ENCODE measurements at regions not wholly inside any gene's neighbourhood (a gene's known extent, or its start where the extent isn't known, plus 50 kb on each side); places are given as distances from the start of the nearest gene placed in this dataset.

DNA sequence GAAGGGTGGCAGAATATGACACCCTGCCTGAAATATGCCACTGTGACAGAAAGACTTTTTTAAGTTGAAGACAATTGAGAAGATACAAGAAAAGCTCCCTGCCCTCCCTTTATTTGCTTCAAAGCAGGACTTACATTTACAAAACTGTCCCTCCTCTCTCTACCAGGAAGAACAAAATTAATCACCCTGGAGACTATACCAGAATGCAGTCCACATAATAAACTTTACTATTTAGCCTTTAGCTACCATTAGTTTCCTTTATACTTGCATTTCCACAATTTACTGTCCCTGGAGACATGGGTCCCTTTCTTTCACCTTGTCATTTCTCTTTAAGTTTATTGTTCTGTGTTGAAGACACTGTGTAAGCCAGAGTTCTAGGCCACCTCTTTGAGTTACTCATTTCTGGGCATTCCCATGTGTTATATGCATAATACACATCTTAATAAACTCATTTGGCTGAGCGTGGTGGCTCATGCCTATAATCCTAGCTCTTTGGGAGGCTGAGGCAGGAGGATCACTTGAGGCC is 238.8 kb downstream of the RFC3 start:
- no peak for TF ChIP-seq GATA3 (IDR thresholded peaks at IDR 0.05; ENCODE audit: low read depth, low read length)
- no peak for TF ChIP-seq GATA2 (IDR thresholded peaks at IDR 0.05; ENCODE audit: low read depth, low read length)

- no peak for TF ChIP-seq GATA2 (IDR thresholded peaks at IDR 0.05; ENCODE audit: low read depth, low read length)
- TF ChIP-seq GATA3 (IDR thresholded peaks at IDR 0.05; ENCODE audit: low read depth, low read length): no peak
Observed at GRCh38 chr13:34064456-34065205, 246.7 kb downstream of the RFC3 start.

- no peak for TF ChIP-seq GATA2 (IDR thresholded peaks at IDR 0.05; ENCODE audit: low read depth, low read length)
- no peak for TF ChIP-seq GATA3 (IDR thresholded peaks at IDR 0.05; ENCODE audit: low read depth, low read length)
Observed at GRCh38 chr13:34065928-34066327, 248.0 kb downstream of the RFC3 start.

- TF ChIP-seq GATA2 (IDR thresholded peaks at IDR 0.05; ENCODE audit: low read depth, low read length) (no peak), GATA3 (IDR thresholded peaks at IDR 0.05; ENCODE audit: low read depth, low read length) (no peak)
Observed at GRCh38 chr13:34066344-34066743, 248.4 kb downstream of the RFC3 start.

- TF ChIP-seq GATA3 (IDR thresholded peaks at IDR 0.05; ENCODE audit: low read depth, low read length): no peak
- no peak for TF ChIP-seq GATA2 (IDR thresholded peaks at IDR 0.05; ENCODE audit: low read depth, low read length)
Observed at GRCh38 chr13:34070006-34070405, 252.1 kb downstream of the RFC3 start.

DNA sequence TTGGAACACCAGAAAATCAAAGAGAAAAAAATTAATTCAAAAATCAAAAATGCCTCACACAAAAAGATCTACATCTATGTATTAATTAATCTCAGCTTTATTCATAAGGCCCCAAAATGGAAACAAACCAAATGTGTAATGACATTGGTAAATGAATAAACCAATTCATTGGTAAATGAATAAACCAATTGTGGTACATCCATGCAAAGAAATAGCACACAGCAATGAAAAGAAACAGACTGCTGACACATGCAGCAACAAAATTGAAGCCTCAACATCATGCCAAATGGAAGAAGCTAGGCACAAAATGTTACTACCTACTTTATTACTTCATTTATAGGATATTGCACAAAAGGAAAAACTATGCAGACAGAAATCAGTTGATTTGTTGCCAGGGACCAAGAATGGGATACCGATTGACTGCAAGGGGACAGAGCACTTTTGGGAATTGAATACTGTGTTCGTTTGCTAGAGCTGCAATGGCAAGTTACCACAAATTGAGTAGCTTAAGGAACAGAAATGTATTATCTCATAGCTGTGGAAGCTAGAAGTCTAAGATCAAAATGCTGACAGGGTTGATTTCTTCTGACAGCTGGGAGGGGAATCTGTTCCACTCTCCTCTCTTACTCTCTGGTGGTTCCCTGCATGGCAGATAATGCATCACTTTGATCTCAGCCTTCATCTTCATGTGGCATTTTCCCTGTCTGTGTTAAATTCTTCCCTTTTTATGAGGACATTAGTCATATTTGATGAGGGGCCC is 252.8 kb downstream of the RFC3 start:
- TF ChIP-seq GATA3 (IDR thresholded peaks at IDR 0.05; ENCODE audit: low read depth, low read length) (no peak), GATA2 (IDR thresholded peaks at IDR 0.05; ENCODE audit: low read depth, low read length) (no peak)

GRCh38 chr13:34076319-34076718 is 258.4 kb downstream of the RFC3 start:
- TF ChIP-seq GATA2 (IDR thresholded peaks at IDR 0.05; ENCODE audit: low read depth, low read length): no peak
- no peak for TF ChIP-seq GATA3 (IDR thresholded peaks at IDR 0.05; ENCODE audit: low read depth, low read length)

- TF ChIP-seq GATA2 (IDR thresholded peaks at IDR 0.05; ENCODE audit: low read depth, low read length) (no peak), GATA3 (IDR thresholded peaks at IDR 0.05; ENCODE audit: low read depth, low read length) (no peak)
Observed at GRCh38 chr13:34076943-34077703, 259.2 kb downstream of the RFC3 start.

GRCh38 chr13:34078334-34078999 is 260.5 kb downstream of the RFC3 start:
- TF ChIP-seq GATA3 (IDR thresholded peaks at IDR 0.05; ENCODE audit: low read depth, low read length) (no peak), GATA2 (IDR thresholded peaks at IDR 0.05; ENCODE audit: low read depth, low read length) (no peak)

DNA sequence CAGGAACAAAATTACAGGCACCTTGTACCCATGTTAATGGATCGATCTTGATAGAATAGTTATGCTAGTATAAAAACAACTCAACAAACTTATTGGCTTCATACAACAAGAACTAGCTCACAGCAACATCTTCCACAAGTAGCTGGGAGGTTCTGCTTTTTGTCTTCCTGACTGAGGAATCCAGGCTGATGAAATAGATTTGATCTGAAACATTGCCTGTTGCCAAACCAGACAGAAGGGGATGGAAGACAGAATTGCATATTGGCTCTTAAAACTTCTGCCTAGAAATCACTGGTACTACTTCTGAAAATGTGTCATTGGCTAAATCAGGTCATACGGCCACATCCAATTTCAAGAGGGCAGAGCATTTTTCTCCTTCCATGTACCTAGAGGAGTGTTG is 267.3 kb downstream of the RFC3 start:
- TF ChIP-seq GATA3 (IDR thresholded peaks at IDR 0.05; ENCODE audit: low read depth, low read length) (no peak), GATA2 (IDR thresholded peaks at IDR 0.05; ENCODE audit: low read depth, low read length) (no peak)

DNA sequence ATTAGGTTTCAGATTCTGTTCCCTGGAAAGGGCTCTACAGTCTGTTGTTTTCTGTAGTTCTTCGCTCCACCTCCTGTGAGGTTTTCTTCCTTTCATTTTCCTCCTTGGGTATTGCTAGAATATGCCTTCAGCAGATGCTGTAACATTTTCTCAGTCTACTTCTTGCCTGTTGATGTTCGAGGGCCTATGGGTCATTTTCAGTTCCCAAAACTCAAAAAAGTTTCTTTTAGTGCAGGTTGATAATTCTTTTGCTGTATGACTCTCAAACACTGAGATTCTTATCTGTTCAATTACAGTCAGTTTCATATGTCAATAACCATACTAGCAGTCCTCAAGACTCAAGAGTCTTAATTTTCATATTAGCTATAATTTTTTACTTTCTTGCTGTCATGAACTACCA is 268.3 kb downstream of the RFC3 start:
- TF ChIP-seq GATA2 (IDR thresholded peaks at IDR 0.05; ENCODE audit: low read depth, low read length): no peak

GRCh38 chr13:34087791-34088190 is 269.8 kb downstream of the RFC3 start:
- TF ChIP-seq GATA2 (IDR thresholded peaks at IDR 0.05; ENCODE audit: low read depth, low read length): no peak
- TF ChIP-seq GATA3 (IDR thresholded peaks at IDR 0.05; ENCODE audit: low read depth, low read length): no peak

DNA sequence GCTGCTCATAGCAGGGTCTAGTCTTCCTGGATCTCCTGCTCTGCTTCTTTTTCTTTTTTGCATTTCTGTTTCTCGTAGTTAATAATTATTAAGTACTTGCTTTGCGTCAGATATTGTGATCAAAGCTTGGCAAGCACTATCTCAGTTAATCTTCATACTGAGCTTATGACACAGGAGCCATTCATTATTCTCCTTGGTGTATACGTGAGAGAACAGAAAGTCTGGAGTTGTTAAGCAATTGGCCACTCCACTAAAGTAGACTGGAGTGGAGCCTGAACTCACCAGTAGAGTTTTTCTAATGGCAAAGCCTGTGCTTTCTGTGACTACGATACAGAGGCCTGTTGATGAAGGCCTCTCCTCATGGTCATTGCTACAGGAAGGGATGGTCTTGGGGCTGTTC is 285.9 kb downstream of the RFC3 start:
- TF ChIP-seq GATA3 (IDR thresholded peaks at IDR 0.05; ENCODE audit: low read depth, low read length): no peak
- no peak for TF ChIP-seq GATA2 (IDR thresholded peaks at IDR 0.05; ENCODE audit: low read depth, low read length)

DNA sequence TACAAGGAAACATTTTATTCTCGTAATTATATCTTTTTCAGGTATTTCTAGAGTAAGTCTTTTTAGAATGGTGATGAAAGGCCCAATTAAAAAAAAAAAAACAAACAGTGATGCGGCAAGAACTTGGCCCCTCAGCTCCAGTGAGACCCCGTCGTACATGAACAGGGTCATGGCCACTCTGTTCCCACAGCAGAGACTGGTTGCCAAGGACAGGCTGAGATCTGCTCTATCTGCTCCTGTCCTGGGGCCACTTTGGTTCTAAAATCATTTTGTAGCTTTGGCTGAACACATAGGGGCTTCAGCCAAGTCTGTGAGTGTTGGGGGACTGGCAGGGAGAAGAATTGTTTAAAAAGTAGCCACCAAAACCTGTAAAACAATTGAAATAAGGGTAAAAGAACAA is 286.9 kb downstream of the RFC3 start:
- TF ChIP-seq GATA2 (IDR thresholded peaks at IDR 0.05; ENCODE audit: low read depth, low read length): no peak
- TF ChIP-seq GATA3 (IDR thresholded peaks at IDR 0.05; ENCODE audit: low read depth, low read length): no peak

All from SH-SY5Y (cell line).